OCI-LY3 (cell line): ENCODE measurements at regions not wholly inside any gene's neighbourhood (a gene's known extent, or its start where the extent isn't known, plus 50 kb on each side); places are given as distances from the start of the nearest gene placed in this dataset.

Source experiments
- H2AFZ ChIP-seq: fragments of 200-600, 300-600 bp; shearing (Covaris generic); 2 replicates; pipeline ENCODE4 v1.6.0; 2014; ENCODE audit warnings: antibody characterized with exemption, low read depth, low read length
- H3K27ac ChIP-seq: fragments of 200-600, 300-600 bp; sonication (generic); 2 replicates; pipeline ENCODE4 v1.5.1; 2014; ENCODE audit warnings: mild to moderate bottlenecking, low read length, moderate library complexity, mixed read lengths
- H3K27me3 ChIP-seq: fragments of 200-600, 300-600 bp; sonication (generic); 2 replicates; pipeline ENCODE4 v1.6.1; 2014; ENCODE audit warnings: low read depth, low read length, mixed read lengths
- H3K36me3 ChIP-seq: fragments of 200-600, 300-600 bp; sonication (generic); replicated peaks from 2 replicates; pipeline ENCODE3; 2014; ENCODE audit warnings: low read depth, low read length, mixed read lengths
- H3K4me1 ChIP-seq: fragments of 300-600, 200-600 bp; sonication (generic); 2 replicates; pipeline ENCODE4 v1.6.1; 2014; ENCODE audit warnings: low read length, mixed read lengths
- H3K4me2 ChIP-seq: fragments of 200-600, 300-600 bp; sonication (generic); 2 replicates; pipeline ENCODE4 v1.6.1; 2014; ENCODE audit warnings: low read length, mixed read lengths
- H3K4me3 ChIP-seq: fragments of 300-600, 200-600 bp; sonication (generic); 2 replicates; pipeline ENCODE4 v1.5.1; 2014; ENCODE audit warnings: antibody characterized with exemption, mild to moderate bottlenecking, low read length, moderate library complexity
- H3K79me2 ChIP-seq: fragments of 300-600, 200-600 bp; shearing (Covaris generic); 2 replicates; pipeline ENCODE4 v1.6.1; 2014; ENCODE audit warnings: mild to moderate bottlenecking, low read length, mixed read lengths
- H3K9ac ChIP-seq: fragments of 300-600, 200-600 bp; shearing (Covaris generic); 2 replicates; pipeline ENCODE4 v1.6.0; 2014; ENCODE audit warnings: mild to moderate bottlenecking, low read length, moderate library complexity
- H3K9me3 ChIP-seq: fragments of 200-600, 300-600 bp; shearing (Covaris generic); 2 replicates; pipeline ENCODE4 v1.6.1; 2014; ENCODE audit warnings: low read length, mixed read lengths; ENCODE audit not compliant: insufficient read depth
- H4K20me1 ChIP-seq: fragments of 200-600, 300-600 bp; sonication (generic); 2 replicates; pipeline ENCODE4 v1.6.1; 2016; ENCODE audit warnings: low read length, mixed read lengths; ENCODE audit not compliant: insufficient read depth
- EZH2phosphoT487 ChIP-seq: fragments of 200-600 bp; shearing (Covaris generic); IDR thresholded peaks from 2 replicates; pipeline ENCODE4 v1.6.1; 2018; ENCODE audit warnings: antibody characterized with exemption, mixed run types, low read depth
- TF ChIP-seq, protein P1 (sequence below): fragments of 200-600, 300-600 bp; sonication (generic); IDR thresholded peaks from 2 replicates; pipeline ENCODE4 v1.5.1; 2014; ENCODE audit warnings: antibody characterized with exemption, low read length, low read depth

GRCh38 chr17:79392598-79392997, 218.3 kb downstream of the RBFOX3 start:
- H3K79me2 ChIP-seq, result no peaks in the 10 kb centered on the region
- no peak overlapping the region for H3K9ac ChIP-seq
- TF ChIP-seq, protein P1, sequence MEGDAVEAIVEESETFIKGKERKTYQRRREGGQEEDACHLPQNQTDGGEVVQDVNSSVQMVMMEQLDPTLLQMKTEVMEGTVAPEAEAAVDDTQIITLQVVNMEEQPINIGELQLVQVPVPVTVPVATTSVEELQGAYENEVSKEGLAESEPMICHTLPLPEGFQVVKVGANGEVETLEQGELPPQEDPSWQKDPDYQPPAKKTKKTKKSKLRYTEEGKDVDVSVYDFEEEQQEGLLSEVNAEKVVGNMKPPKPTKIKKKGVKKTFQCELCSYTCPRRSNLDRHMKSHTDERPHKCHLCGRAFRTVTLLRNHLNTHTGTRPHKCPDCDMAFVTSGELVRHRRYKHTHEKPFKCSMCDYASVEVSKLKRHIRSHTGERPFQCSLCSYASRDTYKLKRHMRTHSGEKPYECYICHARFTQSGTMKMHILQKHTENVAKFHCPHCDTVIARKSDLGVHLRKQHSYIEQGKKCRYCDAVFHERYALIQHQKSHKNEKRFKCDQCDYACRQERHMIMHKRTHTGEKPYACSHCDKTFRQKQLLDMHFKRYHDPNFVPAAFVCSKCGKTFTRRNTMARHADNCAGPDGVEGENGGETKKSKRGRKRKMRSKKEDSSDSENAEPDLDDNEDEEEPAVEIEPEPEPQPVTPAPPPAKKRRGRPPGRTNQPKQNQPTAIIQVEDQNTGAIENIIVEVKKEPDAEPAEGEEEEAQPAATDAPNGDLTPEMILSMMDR, result no peak
- no peak for TF ChIP-seq EZH2phosphoT487
- H3K27me3 ChIP-seq, result peaks cover 44% of the 10 kb centered on the region
- no peaks in the 10 kb centered on the region for H3K36me3 ChIP-seq
- H3K9me3 ChIP-seq, result no peaks in the 10 kb centered on the region
- no peak overlapping the region for H2AFZ ChIP-seq
- no peak overlapping the region for H3K27ac ChIP-seq
- no peaks in the 10 kb centered on the region for H4K20me1 ChIP-seq
- H3K4me3 ChIP-seq, result no peak overlapping the region
- H3K4me1 ChIP-seq, result no peaks in the 10 kb centered on the region
- no peak overlapping the region for H3K4me2 ChIP-seq

DNA sequence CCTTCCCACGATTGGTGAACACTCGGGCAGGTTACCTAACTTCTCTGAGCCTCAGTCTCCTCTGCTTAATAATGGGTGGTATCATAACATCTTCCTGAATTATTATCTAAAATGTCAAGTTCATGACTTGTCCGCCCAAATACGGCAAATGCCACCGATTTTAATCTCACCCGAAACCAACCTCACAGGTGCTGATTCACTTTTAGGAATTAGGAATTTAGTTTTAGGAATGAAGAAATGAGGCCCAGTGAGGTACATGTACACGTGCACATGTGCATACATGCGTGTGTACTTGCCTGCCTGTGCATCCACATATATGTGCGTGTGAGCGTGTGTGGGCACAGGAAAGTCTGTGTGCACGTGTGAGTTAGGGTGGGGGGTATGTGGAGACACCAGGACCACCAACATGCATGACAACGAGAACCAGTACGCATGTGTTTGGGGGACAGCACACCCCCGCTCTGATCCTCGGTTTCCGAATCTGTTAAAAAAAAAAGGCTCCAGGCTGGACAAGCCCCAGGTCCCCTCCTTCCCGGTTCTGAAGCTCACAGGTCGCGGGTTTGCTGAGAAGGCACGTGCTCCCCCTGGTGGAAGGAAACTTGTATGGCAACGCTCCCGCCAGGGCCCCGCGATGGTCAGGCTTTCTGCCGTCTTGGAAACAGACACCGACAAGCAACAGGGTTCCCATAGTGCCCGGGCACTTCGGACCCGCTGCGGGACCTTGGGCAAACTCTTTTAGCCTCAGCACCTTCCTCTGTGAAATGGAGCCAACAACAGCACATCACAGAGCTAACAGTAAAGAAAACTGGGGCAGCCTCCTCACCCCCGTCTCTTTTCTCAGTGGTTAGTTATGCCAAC, 219.2 kb downstream of the RBFOX3 start:
- H3K27me3 ChIP-seq, result peaks cover 46% of the 10 kb centered on the region
- H2AFZ ChIP-seq, result no peak overlapping the region
- no peaks in the 10 kb centered on the region for H4K20me1 ChIP-seq
- H3K27ac ChIP-seq, result no peak overlapping the region
- H3K36me3 ChIP-seq, result no peaks in the 10 kb centered on the region
- H3K4me1 ChIP-seq, result no peaks in the 10 kb centered on the region
- H3K9ac ChIP-seq, result no peak overlapping the region
- no peaks in the 10 kb centered on the region for H3K9me3 ChIP-seq
- H3K4me3 ChIP-seq, result no peak overlapping the region
- H3K79me2 ChIP-seq, result no peaks in the 10 kb centered on the region
- H3K4me2 ChIP-seq, result peak overlapping the region; percentile 3; the same call in 1 of the 2 replicates
- TF ChIP-seq, protein P1, result peak; percentile 88
- no peak for TF ChIP-seq EZH2phosphoT487

- H3K36me3 ChIP-seq, result no peaks in the 10 kb centered on the region
- H3K9ac ChIP-seq, result no peak overlapping the region
- no peaks in the 10 kb centered on the region for H3K9me3 ChIP-seq
- H3K4me2 ChIP-seq, result no peak overlapping the region
- H3K4me3 ChIP-seq, result no peak overlapping the region
- H2AFZ ChIP-seq, result no peak overlapping the region
- no peak overlapping the region for H3K27ac ChIP-seq
- H4K20me1 ChIP-seq, result no peaks in the 10 kb centered on the region
- H3K27me3 ChIP-seq, result peaks cover 43% of the 10 kb centered on the region
- H3K79me2 ChIP-seq, result no peaks in the 10 kb centered on the region
- H3K4me1 ChIP-seq, result no peaks in the 10 kb centered on the region
- no peak for TF ChIP-seq EZH2phosphoT487
- TF ChIP-seq, protein P1, result no peak
These were observed 221.0 kb downstream of the RBFOX3 start for GRCh38 chr17:79389896-79390295.

GRCh38 chr17:79388556-79389295, 222.1 kb downstream of the RBFOX3 start:
- Histone ChIP-seq H2AFZ (no peak overlapping the region), H3K9ac (no peak overlapping the region), H3K36me3 (no peaks in the 10 kb centered on the region), H3K4me2 (no peak overlapping the region), H3K9me3 (no peaks in the 10 kb centered on the region), H4K20me1 (no peaks in the 10 kb centered on the region), H3K4me1 (no peaks in the 10 kb centered on the region), H3K27ac (no peak overlapping the region), H3K27me3 (peaks cover 45% of the 10 kb centered on the region), H3K4me3 (no peak overlapping the region), H3K79me2 (no peaks in the 10 kb centered on the region)
- TF ChIP-seq, protein P1, result peak; percentile 78
- TF ChIP-seq EZH2phosphoT487, result no peak
